HTR-8/SVneo (cell line): ENCODE measurements at regions not wholly inside any gene's neighbourhood (a gene's known extent, or its start where the extent isn't known, plus 50 kb on each side); places are given as distances from the start of the nearest gene placed in this dataset.

Experiments used
- DNase-seq: peaks from one replicate; pipeline ENCODE4 v3.0.0; 2011; ENCODE audit warnings: low spot score, mixed read lengths; ENCODE audit not compliant: insufficient read length
- FAIRE-seq: peaks from 2 replicates; lab custom pipeline; 2011; peaks lifted over from hg19 to GRCh38; lab: Jason Lieb, UNC

- no peak for FAIRE-seq
These were observed 51.4 kb upstream of the GABRA2 start for GRCh38 chr4:46441136-46441859.

More at GRCh38 chr4:46441136-46441859, 51.4 kb upstream of the GABRA2 start:
- no peak for DNase-seq
